Renal pelvis (tissue), 1 donor: ENCODE measurements at regions not wholly inside any gene's neighbourhood (a gene's known extent, or its start where the extent isn't known, plus 50 kb on each side); places are given as distances from the start of the nearest gene placed in this dataset.

Experiments
- DNase-seq: peaks from one replicate; pipeline ENCODE4 v3.0.0-alpha.2; 2013

- DNase-seq: peak; percentile 5
Measured at GRCh38 chr16:63617047-63617989, 1504.5 kb downstream of the CDH11 start.

DNA sequence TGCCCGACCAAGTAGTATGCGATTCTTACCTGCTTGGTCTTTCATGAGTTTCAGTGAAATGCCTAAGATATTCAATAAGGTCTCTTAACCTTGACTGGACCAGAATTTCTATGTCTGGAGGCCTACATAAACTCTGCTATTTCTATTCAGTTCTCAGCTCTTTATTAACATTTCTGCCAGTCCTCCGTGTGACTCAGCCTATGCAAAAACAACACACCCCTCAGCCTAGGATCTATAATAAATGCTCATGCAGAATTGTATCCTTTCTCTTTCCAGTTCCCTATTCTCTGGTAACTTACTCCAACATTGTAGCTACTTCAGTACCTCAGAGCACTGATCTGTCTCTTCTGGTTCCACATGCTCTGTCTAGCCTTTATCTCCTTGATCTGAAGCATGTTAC is 1507.4 kb downstream of the CDH11 start:
- no peak for DNase-seq

GRCh38 chr16:63613701-63614100 is 1508.2 kb downstream of the CDH11 start:
- no peak for DNase-seq

GRCh38 chr16:63612462-63613227 is 1509.2 kb downstream of the CDH11 start:
- DNase-seq: no peak

DNA sequence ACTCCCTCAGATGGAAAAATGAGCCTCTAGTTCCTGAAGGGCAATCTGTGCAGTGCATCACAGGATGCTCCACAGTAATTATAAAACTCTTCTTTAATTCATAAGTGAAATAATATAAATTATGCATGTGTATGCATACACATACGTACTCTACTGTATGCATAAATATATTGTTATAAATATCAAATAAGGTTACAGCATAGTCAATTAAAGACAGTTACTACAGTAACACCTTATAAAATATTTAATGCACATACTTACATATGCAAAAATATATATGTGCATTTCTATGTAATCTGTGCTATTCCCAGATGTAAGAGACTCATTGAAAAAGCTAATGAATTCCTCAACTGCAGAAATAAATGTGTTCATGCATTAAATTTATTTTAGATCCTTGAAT is 1515.1 kb downstream of the CDH11 start:
- no peak for DNase-seq

DNA sequence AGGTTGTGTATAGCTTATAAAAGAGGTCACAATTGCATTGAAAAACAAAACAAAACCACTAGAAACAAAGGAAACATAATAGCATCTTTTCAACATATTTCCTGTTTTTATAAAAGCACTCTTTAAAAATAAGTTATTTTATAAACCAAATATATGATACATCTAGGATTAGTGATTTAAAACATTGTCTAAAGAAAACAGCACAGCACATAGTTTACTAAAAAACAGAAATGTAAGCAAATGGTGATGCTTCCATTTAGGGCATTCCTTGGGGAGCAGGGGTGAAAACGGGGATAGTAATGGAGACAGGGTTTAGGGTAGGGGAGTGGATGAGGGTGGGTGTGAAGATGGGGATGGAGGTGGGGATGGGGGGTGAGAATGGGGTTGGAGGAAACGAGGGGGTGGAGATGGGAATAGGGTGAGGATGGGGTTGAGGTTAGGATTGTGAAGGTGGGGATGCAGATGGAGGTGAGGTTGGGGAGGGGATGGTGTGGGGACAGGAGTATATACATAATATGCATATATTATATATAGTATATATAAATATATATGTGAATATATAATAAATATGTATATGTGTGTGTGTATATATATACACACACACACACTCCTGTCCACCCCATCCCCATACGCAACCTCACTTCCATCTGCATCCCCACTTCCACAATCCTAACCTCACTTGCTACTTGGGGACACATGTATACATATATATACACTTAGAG is 1519.5 kb downstream of the CDH11 start:
- DNase-seq: no peak

DNA sequence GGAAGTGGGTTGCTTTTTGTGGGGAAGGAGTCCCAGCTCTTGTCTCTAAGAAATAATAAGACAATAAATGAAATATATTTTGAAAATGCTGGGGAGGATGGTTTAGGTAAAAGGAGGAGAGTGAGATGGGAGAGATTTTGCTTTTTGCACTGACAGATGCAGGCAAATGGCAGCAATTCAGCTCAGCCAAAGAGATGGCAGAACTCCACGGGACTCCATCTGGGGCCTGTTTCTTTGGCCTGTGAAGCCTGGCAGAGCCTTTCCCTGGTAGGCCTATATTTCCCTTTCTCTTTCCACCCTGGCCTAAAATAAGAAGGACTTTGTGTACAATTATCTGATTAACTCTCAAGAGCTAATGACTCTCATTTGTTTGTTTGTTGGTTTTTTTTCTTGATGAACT is 1525.1 kb downstream of the CDH11 start:
- no peak for DNase-seq

DNA sequence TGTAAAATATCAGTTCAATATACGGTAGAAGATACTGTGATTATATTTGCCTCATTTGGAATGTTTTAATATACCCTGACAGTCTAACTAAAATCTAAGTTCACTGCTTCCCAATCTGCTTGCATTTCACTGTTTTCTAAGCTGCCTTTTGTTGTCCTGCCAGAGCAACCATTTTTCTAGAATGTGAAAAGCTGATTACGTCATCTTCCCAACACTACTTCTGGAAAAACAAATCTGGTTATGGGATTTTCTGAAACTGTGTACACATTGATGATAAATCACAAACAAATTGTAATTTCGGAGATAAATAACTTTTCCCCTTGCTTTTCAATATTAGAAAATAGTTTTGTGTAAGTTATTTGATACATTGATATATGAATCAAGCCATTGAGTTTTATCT is 1529.0 kb downstream of the CDH11 start:
- no peak for DNase-seq

DNA sequence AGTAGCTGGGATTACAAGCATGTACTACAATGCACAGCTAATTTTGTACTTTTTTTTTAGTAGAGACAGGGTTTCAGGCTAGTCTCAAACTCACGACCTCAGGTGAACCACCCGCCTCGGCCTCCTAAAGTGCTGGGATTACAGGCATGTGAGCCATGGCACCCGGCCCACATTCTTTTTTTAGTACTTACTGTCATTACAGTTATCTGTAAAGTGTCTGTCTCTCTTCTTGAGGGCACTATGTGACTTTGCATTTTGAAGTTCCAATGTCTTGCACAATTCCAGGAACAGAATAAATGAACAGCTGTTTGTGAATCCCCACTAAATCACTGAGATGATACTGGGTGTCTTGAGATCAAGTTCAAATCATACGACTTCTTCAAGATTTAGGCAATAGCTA is 1540.3 kb downstream of the CDH11 start:
- no peak for DNase-seq

DNA sequence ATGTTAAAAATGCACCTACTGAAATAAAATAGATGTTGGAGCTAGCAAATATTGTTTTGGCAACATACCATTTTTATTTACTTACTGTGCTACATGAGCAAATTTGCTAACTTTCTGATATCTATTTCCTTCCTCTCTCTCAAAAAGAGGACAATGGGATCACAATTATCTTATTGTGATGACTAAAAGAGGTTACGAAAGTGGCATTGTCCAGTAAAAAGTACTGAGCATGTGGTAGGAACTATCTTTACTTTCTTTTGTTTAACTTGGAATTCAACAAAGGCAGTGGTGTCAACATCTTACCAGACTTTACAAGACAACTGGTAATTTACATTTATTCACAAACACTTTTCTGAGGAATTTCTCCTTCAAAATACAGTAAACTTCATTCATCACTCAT is 1542.6 kb upstream of the CDH8 start:
- DNase-seq: no peak

GRCh38 chr16:63577891-63578290 is 1541.7 kb upstream of the CDH8 start:
- no peak for DNase-seq

GRCh38 chr16:63575041-63575440 is 1538.8 kb upstream of the CDH8 start:
- no peak for DNase-seq

DNA sequence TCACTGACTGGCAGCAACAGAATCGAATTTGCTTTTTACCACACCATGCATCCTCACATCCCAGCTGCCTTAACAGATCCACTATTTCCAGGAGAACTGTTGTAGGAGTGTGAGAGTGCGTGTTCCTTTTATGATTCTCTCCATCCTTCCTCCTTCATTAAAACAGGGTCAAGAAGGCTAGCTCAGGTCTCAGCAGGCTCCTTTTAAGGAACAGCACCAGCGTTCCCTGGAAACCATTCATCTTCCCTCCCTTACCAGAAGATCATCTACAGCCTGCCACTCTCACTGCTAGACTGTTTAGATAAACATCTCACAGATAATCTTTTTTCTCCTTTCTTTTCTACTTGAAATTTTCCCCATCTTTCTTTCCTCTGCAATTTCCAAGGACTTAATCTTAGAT is 1531.9 kb upstream of the CDH8 start:
- no peak for DNase-seq

GRCh38 chr16:63563819-63564505 is 1527.7 kb upstream of the CDH8 start:
- no peak for DNase-seq

- DNase-seq: no peak
Measured at GRCh38 chr16:63553980-63554379, 1517.7 kb upstream of the CDH8 start.

DNA sequence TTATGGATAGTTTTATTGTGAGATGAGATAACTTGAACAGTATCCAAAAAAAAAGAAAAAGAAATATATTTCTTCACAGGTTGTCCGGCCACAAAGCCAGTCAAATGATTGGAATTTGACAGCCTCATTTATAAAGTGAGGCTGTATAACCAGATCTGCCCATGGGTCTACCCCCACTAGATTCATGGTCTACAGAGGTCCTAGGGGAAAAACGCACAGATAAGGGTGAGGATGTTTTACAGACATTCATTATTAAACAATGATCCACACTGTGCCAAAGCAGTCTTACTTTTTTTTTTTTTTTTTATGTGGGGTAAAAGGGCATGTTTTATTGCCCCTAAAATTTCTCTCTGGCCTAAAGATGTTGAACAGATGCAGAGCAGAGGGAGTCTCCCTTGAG is 1503.0 kb upstream of the CDH8 start:
- DNase-seq: no peak

- DNase-seq: no peak
Measured at GRCh38 chr16:63530974-63531373, 1494.7 kb upstream of the CDH8 start.

- peak; percentile 0 for DNase-seq
Measured at GRCh38 chr16:63530208-63530607, 1494.0 kb upstream of the CDH8 start.

- DNase-seq: no peak
Measured at GRCh38 chr16:63527404-63527803, 1491.2 kb upstream of the CDH8 start.

DNA sequence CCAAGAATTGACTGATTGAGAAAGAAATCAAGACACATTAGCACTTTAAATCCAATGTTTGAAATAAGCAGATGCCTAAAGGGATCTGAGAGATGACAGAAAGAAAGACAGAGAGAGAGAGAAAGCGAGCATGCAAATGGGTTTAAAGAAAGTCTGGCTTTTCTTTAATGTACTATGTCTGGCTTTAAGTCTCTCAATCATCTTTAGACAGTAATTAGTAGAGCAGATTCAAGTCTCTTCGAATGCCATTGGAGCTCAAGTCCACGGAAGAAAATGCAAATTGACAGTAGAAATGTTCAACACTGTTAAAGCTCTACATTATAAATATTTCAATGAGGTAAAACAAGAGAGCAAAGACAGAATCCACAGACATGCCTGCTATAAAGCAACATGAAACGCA is 1480.2 kb upstream of the CDH8 start:
- DNase-seq: no peak

DNA sequence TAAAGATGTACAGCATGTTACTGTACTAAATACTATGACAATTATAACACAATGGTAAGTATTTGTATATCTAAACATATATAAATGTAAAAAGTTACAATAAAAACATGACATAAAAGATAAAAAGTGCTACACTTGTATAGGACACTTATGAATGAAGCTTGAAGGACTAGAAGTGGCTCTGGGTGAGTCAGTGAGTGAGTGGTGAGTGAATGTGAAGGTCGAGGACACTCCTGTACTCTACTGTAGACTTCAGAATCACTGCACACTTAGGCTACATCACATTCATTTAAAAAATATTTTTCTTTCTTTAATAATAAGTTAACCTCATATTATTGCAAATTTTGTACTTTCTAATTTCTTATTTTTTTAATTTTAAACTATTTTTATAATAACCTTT is 1476.7 kb upstream of the CDH8 start:
- DNase-seq: no peak

- peak; percentile 14 for DNase-seq
Measured at GRCh38 chr16:63497408-63497807, 1461.2 kb upstream of the CDH8 start.
